Heart left ventricle (tissue), 16 donors: ENCODE measurements at regions not wholly inside any gene's neighbourhood (a gene's known extent, or its start where the extent isn't known, plus 50 kb on each side); places are given as distances from the start of the nearest gene placed in this dataset.

ENCODE experiments used
- ATAC-seq, 4 donors: fragments of 200-7000 bp; cut with Tn5 transposase; one replicate each; pipeline ENCODE4 v1.9.1; 2020 to 2022; ENCODE audit warnings: moderate library complexity in 4 of 4, mild to moderate bottlenecking in 3 of 4, moderate number of reproducible peaks in 1 of 4
- DNase-seq, 5 donors: peaks; one replicate each; pipeline ENCODE4 v3.0.0-alpha.2; 2020
- H3K27ac ChIP-seq, 12 donors: fragments of 200-600 bp; sonication (generic) in 4 of 12; one replicate each; pipeline versions ENCODE4 v1.5.0 to v1.8.0; 2016 to 2022; ENCODE audit warnings: mild to moderate bottlenecking in 2 of 12
- H3K27me3 ChIP-seq, 9 donors: fragments of 200-600 bp; sonication (generic) in 2 of 9; one replicate each; pipeline versions ENCODE4 v1.5.1 to v1.8.0; 2016 to 2022; ENCODE audit warnings: mild to moderate bottlenecking in 3 of 9
- H3K36me3 ChIP-seq, 9 donors: fragments of 200-600 bp; sonication (generic) in 2 of 9; one replicate each; pipeline versions ENCODE4 v1.5.0 to v1.8.0; 2018 to 2022; ENCODE audit warnings: mild to moderate bottlenecking in 2 of 9
- H3K4me1 ChIP-seq, 12 donors: fragments of 200-600 bp; sonication (generic) in 4 of 12; one replicate each; pipeline versions ENCODE4 v1.5.0 to v1.8.0; 2016 to 2022; ENCODE audit warnings: mild to moderate bottlenecking in 3 of 12
- H3K4me3 ChIP-seq, 12 donors: fragments of 200-600 bp; sonication (generic) in 4 of 12; one replicate each; pipeline versions ENCODE4 v1.5.0 to v1.8.0; 2017 to 2022; ENCODE audit warnings: mild to moderate bottlenecking in 9 of 12, moderate library complexity in 4 of 12
- H3K9me3 ChIP-seq, 12 donors: fragments of 200-600 bp; sonication (generic) in 4 of 12; one replicate each; pipeline versions ENCODE4 v1.5.0 to v1.8.0; 2016 to 2022; ENCODE audit warnings: mild to moderate bottlenecking in 1 of 12
- POLR2A ChIP-seq, 2 donors: fragments of 450-650 bp; IDR thresholded peaks; one replicate each; pipeline ENCODE4 v1.6.1; 2017; ENCODE audit warnings: antibody characterized with exemption in 2 of 2, mild to moderate bottlenecking in 2 of 2, moderate library complexity in 2 of 2
- WGBS, 4 donors: extraction: QIAGEN DNeasy Blood & Tissue Kit in 2 of 4; methylation state at CpG; one replicate each; pipeline versions ENCODE4 v1.1.5 to v1.1.7; 2013 to 2018; 5-methylcytosine and 5-hydroxymethylcytosine counted together
- intact Hi-C, 10 donors: fragments of 100-400 bp; cut with DNase I; formaldehyde crosslinking; loops; one replicate each; pipeline versions ENCODE4 v1.11.1 to v1.14.2; 2022
- TF ChIP-seq, protein P1 (sequence below), 12 donors: fragments of 200-600 bp; sonication (generic) in 4 of 12; IDR thresholded peaks; one replicate each; pipeline versions ENCODE4 v1.5.0 to v1.8.0; 2018 to 2022; ENCODE audit warnings: antibody characterized with exemption in 12 of 12, mild to moderate bottlenecking in 5 of 12
- donor health status: ischemic (EF 13 %, LVEDD 7.1; RV severe dilation, severe dysfunction).
- donor health status: healthy with polysubstance abuse.
- donor health status: DM: no; HTN: yes; CAD: no.
- donor health status: DM: no; HTN: no; CAD: no.
- donor health status: ischemic (EF 25% LVEDD 6.9; RV normal size, moderate dysfunction).
- donor health status: ischemic (EF 25% LVEDD 5.7; RV mildly dilated, moderate dysfunction).
- donor health status: healthy.
- donor health status: DM: yes; HTN: yes; CAD: no.
- donor health status: ischemic (EF 35%, LVEDD 5.7; RV mildly dilated, moderate dysfunction).
- donor health status: nonischemic (EF 11% LVEDD 7.7; RV severe dilation, severe dysfunction).
- donor health status: DM: yes; HTN: yes; CAD: no.
- donor health status: PGD.
- donor health status: ischemic (EF 29% LVEDD 5.4; RV normal size, mild dysfunction).
- donor health status: nonischemic (EF 23%, LVEDD 6.1; RV moderate dilation, normal function).

DNA sequence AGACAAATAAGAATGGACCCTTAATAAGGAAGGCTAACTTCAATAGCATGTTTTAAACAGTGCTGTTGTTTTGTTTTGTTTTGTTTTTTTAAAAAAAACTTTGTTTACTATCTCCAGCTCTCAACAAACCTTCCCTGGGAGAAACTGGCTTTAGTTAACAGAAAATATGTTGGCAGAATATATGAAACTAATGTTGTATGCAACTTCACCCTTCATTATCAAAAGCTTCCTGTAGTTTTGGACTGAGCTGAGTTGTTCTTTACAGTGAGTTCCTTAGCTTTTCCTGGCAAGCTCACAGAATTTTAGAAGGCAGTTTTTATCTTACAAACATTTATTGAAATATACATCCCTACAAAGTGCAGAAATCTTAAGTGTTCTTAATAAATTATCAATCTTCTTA, 2480.7 kb upstream of the PCDH20 start:
- TF ChIP-seq, protein P1, sequence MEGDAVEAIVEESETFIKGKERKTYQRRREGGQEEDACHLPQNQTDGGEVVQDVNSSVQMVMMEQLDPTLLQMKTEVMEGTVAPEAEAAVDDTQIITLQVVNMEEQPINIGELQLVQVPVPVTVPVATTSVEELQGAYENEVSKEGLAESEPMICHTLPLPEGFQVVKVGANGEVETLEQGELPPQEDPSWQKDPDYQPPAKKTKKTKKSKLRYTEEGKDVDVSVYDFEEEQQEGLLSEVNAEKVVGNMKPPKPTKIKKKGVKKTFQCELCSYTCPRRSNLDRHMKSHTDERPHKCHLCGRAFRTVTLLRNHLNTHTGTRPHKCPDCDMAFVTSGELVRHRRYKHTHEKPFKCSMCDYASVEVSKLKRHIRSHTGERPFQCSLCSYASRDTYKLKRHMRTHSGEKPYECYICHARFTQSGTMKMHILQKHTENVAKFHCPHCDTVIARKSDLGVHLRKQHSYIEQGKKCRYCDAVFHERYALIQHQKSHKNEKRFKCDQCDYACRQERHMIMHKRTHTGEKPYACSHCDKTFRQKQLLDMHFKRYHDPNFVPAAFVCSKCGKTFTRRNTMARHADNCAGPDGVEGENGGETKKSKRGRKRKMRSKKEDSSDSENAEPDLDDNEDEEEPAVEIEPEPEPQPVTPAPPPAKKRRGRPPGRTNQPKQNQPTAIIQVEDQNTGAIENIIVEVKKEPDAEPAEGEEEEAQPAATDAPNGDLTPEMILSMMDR (IDR thresholded peaks at IDR 0.05), result no peak
- no peak for TF ChIP-seq POLR2A (IDR thresholded peaks at IDR 0.05)
- H3K9me3 ChIP-seq, result no peaks in the 10 kb centered on the region
- no peak overlapping the region for H3K4me3 ChIP-seq
- DNase-seq (no peak), ATAC-seq (no peak)
- H3K4me1 ChIP-seq, result no peaks in the 10 kb centered on the region
- no peaks in the 10 kb centered on the region for H3K27me3 ChIP-seq
- H3K27ac ChIP-seq, result no peak overlapping the region
- intact Hi-C loops, result no loop called here
- no peaks in the 10 kb centered on the region for H3K36me3 ChIP-seq

DNA sequence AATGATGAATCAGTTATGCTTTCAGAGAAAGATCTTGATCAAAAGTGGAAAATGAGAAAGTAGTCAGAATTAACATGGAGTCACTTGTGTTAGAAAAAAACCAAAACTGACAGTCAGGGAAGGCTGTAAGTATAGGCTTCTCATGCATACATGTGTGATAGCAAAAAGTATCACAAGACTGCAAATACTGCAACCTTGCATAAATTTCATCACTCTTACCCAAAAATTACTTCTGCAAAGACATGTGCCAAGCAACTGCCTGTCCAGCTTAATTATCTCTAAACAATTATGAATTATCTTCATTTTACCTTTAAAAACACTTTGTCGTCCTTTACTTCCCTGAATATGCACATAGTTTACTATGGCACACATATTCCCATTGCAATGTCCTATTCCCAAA, 2466.4 kb upstream of the PCDH20 start:
- Histone ChIP-seq H3K36me3 (no peaks in the 10 kb centered on the region), H3K27me3 (no peaks in the 10 kb centered on the region), H3K4me3 (no peak overlapping the region), H3K27ac (no peak overlapping the region), H3K4me1 (no peaks in the 10 kb centered on the region), H3K9me3 (peaks cover 0 to 25% (median 0%) of the 10 kb centered on the region in 12 donors)
- intact Hi-C loops, result no loop called here
- ATAC-seq (no peak), DNase-seq (no peak)
- WGBS, 4 donors, result 74 to 83% (median 76%) methylated on average over 1 of the region's 1 CpG
- TF ChIP-seq, protein P1 (IDR thresholded peaks at IDR 0.05), result no peak
- TF ChIP-seq POLR2A (IDR thresholded peaks at IDR 0.05), result no peak

DNA sequence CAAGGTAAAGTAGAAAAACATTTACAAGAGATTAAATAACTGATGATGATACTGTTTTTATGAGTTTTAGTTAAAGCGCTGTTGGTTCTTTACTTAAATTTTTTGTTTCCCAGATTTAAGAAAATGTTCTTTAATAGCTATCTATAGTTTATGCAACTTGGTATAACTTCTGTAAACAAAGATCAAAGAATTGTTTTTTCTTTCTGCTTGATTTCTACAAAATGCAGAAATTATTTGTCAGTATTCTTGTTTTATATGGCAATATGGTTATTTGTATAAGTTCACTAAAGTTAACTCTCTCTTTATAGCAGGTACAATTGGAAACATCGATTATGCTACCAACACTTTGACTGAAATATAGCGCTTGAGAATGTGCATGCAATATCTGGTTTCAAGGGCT, 2465.1 kb upstream of the PCDH20 start:
- H3K4me3 ChIP-seq, result no peak overlapping the region
- WGBS, 4 donors, result 62 to 81% (median 71%) methylated on average over 3 of the region's 3 CpGs
- no peak overlapping the region for H3K27ac ChIP-seq
- no peaks in the 10 kb centered on the region for H3K36me3 ChIP-seq
- no peaks in the 10 kb centered on the region for H3K4me1 ChIP-seq
- intact Hi-C loops, result no loop called here
- TF ChIP-seq, protein P1 (IDR thresholded peaks at IDR 0.05), result no peak
- TF ChIP-seq POLR2A (IDR thresholded peaks at IDR 0.05), result no peak
- H3K9me3 ChIP-seq, result peaks cover 0 to 25% (median 0%) of the 10 kb centered on the region in 12 donors
- no peak for ATAC-seq
- DNase-seq, result no peak
- H3K27me3 ChIP-seq, result no peaks in the 10 kb centered on the region

DNA sequence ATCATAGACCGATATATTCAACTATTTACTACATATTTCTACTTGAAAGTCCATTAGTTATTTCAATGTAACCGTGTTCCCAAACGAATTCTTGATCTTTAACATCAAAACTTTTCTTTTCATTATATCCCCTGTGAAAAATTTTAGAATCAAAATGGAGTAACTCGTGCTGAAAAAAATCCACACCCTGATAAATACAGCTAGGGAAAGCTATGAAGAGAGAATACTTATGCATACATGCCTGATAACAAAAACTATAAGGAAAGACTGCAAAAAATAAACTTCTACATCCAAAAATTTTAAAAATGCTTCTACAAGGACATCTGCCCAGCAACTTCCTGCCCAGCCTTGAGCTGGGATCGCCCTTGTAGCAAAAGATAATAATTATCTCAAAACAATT, 2458.3 kb upstream of the PCDH20 start:
- TF ChIP-seq POLR2A (IDR thresholded peaks at IDR 0.05), result no peak
- TF ChIP-seq, protein P1 (IDR thresholded peaks at IDR 0.05), result no peak
- no peak overlapping the region for H3K27ac ChIP-seq
- no peak for ATAC-seq
- H3K4me1 ChIP-seq, result no peaks in the 10 kb centered on the region
- H3K9me3 ChIP-seq, result peaks cover 0 to 8% (median 0%) of the 10 kb centered on the region in 12 donors
- H3K4me3 ChIP-seq, result no peak overlapping the region
- intact Hi-C loops, result no loop called here
- no peaks in the 10 kb centered on the region for H3K27me3 ChIP-seq
- DNase-seq, result no peak
- H3K36me3 ChIP-seq, result no peaks in the 10 kb centered on the region
- 70 to 80% (median 74%) methylated on average over 5 of the region's 5 CpGs for WGBS, 4 donors
